ENCODE measurements at regions not wholly inside any gene's neighbourhood (a gene's known extent, or its start where the extent isn't known, plus 50 kb on each side); places are given as distances from the start of the nearest gene placed in this dataset.

DNA sequence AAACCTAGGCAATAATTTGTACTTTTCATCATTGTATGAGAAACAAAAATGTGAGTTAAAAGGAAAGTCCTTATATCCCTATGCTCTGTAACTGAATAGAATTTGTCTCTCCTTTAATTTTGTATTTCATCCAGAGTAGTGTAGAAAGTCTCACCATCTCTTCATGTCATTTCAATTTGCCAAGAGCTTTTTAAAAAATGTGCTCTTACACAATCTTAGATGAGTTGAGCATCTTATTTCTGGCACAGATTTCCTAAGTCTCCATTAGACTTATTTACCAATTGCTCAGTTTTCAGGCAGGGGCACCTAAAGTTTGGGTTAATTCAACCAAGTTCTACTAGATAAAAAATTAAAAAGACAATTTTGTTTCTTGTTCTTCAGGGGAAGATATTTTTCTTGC is 201.5 kb upstream of the RBMS3 start (continued):
- TF ChIP-seq, protein P1, sequence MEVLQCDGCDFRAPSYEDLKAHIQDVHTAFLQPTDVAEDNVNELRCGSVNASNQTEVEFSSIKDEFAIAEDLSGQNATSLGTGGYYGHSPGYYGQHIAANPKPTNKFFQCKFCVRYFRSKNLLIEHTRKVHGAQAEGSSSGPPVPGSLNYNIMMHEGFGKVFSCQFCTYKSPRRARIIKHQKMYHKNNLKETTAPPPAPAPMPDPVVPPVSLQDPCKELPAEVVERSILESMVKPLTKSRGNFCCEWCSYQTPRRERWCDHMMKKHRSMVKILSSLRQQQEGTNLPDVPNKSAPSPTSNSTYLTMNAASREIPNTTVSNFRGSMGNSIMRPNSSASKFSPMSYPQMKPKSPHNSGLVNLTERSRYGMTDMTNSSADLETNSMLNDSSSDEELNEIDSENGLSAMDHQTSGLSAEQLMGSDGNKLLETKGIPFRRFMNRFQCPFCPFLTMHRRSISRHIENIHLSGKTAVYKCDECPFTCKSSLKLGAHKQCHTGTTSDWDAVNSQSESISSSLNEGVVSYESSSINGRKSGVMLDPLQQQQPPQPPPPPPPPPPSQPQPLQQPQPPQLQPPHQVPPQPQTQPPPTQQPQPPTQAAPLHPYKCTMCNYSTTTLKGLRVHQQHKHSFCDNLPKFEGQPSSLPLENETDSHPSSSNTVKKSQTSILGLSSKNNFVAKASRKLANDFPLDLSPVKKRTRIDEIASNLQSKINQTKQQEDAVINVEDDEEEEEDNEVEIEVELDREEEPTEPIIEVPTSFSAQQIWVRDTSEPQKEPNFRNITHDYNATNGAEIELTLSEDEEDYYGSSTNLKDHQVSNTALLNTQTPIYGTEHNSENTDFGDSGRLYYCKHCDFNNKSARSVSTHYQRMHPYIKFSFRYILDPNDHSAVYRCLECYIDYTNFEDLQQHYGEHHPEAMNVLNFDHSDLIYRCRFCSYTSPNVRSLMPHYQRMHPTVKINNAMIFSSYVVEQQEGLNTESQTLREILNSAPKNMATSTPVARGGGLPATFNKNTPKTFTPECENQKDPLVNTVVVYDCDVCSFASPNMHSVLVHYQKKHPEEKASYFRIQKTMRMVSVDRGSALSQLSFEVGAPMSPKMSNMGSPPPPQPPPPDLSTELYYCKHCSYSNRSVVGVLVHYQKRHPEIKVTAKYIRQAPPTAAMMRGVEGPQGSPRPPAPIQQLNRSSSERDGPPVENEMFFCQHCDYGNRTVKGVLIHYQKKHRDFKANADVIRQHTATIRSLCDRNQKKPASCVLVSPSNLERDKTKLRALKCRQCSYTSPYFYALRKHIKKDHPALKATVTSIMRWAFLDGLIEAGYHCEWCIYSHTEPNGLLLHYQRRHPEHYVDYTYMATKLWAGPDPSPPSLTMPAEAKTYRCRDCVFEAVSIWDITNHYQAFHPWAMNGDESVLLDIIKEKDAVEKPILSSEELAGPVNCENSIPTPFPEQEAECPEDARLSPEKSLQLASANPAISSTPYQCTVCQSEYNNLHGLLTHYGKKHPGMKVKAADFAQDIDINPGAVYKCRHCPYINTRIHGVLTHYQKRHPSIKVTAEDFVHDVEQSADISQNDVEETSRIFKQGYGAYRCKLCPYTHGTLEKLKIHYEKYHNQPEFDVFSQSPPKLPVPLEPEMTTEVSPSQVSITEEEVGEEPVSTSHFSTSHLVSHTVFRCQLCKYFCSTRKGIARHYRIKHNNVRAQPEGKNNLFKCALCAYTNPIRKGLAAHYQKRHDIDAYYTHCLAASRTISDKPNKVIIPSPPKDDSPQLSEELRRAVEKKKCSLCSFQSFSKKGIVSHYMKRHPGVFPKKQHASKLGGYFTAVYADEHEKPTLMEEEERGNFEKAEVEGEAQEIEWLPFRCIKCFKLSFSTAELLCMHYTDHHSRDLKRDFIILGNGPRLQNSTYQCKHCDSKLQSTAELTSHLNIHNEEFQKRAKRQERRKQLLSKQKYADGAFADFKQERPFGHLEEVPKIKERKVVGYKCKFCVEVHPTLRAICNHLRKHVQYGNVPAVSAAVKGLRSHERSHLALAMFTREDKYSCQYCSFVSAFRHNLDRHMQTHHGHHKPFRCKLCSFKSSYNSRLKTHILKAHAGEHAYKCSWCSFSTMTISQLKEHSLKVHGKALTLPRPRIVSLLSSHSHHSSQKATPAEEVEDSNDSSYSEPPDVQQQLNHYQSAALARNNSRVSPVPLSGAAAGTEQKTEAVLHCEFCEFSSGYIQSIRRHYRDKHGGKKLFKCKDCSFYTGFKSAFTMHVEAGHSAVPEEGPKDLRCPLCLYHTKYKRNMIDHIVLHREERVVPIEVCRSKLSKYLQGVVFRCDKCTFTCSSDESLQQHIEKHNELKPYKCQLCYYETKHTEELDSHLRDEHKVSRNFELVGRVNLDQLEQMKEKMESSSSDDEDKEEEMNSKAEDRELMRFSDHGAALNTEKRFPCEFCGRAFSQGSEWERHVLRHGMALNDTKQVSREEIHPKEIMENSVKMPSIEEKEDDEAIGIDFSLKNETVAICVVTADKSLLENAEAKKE (CRISPR knock-in tag; IDR thresholded peaks at IDR 0.05), result no peak
- TF ChIP-seq JUNB (IDR thresholded peaks at IDR 0.05; ENCODE audit: unreplicated experiment) (no peak), ZNF331 (CRISPR knock-in tag; IDR thresholded peaks at IDR 0.05; ENCODE audit: low read depth) (no peak), STAT1 (IDR thresholded peaks at IDR 0.05; ENCODE audit: unreplicated experiment) (no peak)
- TF ChIP-seq, protein P2, sequence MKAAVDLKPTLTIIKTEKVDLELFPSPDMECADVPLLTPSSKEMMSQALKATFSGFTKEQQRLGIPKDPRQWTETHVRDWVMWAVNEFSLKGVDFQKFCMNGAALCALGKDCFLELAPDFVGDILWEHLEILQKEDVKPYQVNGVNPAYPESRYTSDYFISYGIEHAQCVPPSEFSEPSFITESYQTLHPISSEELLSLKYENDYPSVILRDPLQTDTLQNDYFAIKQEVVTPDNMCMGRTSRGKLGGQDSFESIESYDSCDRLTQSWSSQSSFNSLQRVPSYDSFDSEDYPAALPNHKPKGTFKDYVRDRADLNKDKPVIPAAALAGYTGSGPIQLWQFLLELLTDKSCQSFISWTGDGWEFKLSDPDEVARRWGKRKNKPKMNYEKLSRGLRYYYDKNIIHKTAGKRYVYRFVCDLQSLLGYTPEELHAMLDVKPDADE (IDR thresholded peaks at IDR 0.05), result no peak

DNA sequence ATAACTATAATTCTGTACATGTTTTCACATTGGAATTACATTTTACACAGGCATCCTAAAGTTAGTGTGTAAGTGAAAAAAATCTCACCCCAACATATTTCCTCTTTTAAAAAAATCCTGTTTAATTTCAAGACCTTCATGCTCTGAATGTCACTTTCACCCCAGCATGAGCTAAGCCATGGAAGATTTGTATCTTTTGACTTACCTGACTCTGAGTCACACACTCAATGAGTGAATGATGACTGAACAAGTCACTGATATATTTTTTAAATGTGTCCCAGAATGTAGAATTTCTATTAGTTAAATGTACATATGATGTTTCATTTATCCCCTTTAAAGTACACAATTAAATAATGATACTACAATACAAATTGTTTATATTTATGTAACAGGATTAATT is 199.9 kb upstream of the RBMS3 start:
- no peaks in the 10 kb centered on the region for H3F3A ChIP-seq (replicated peaks; ENCODE audit: low read depth)
- Mint-ChIP-seq H3K36me3 (ENCODE audit: low read depth) (0 out of 3 replicates have a peak, but pooled peaks cover 3% of the 10 kb centered on the region), H3K4me3 (no peak overlapping the region), H3K4me1 (no peaks in the 10 kb centered on the region), H3K27me3 (ENCODE audit: insufficient read depth, low read depth, poor library complexity) (no peaks in the 10 kb centered on the region), H3K27ac (no peak overlapping the region), H3K9me3 (peaks cover 2% of the 10 kb centered on the region; the same call in 2 of the 3 replicates)
- H3K4me1 ChIP-seq (ENCODE audit: insufficient read depth), result no peaks in the 10 kb centered on the region
- no peaks in the 10 kb centered on the region for H3K36me3 ChIP-seq (ENCODE audit: insufficient read depth)
- DNase-seq (ENCODE audit: low spot score) (no peak), ATAC-seq (no peak)
- no peak overlapping the region for H3K27ac ChIP-seq (ENCODE audit: low read depth)
- H3K4me3 ChIP-seq, result no peak overlapping the region
- no peaks in the 10 kb centered on the region for H4K20me1 ChIP-seq (replicated peaks; ENCODE audit: insufficient read depth)
- H2AFZ ChIP-seq, result no peak overlapping the region
- no peaks in the 10 kb centered on the region for H3K79me2 ChIP-seq (replicated peaks; ENCODE audit: insufficient read depth)
- H3K9me2 ChIP-seq (ENCODE audit: insufficient read depth), result no peaks in the 10 kb centered on the region
- H3K4me2 ChIP-seq, result no peak overlapping the region
- no peaks in the 10 kb centered on the region for H3K27me3 ChIP-seq (ENCODE audit: insufficient read depth)
- TF ChIP-seq CREB1 (CRISPR knock-in tag; IDR thresholded peaks at IDR 0.05; ENCODE audit: low read depth), result no peak
- no peak for TF ChIP-seq JUNB (IDR thresholded peaks at IDR 0.05; ENCODE audit: unreplicated experiment)
- no peak for TF ChIP-seq ZNF331 (CRISPR knock-in tag; IDR thresholded peaks at IDR 0.05; ENCODE audit: low read depth)
- TF ChIP-seq, protein P1 (CRISPR knock-in tag; IDR thresholded peaks at IDR 0.05), result no peak
